ENCODE measurements at regions not wholly inside any gene's neighbourhood (a gene's known extent, or its start where the extent isn't known, plus 50 kb on each side); places are given as distances from the start of the nearest gene placed in this dataset.

GRCh38 chr2:118168615-118169014 lies 80.3 kb downstream of the INSIG2 start:
- no peak for DNase-seq

DNA sequence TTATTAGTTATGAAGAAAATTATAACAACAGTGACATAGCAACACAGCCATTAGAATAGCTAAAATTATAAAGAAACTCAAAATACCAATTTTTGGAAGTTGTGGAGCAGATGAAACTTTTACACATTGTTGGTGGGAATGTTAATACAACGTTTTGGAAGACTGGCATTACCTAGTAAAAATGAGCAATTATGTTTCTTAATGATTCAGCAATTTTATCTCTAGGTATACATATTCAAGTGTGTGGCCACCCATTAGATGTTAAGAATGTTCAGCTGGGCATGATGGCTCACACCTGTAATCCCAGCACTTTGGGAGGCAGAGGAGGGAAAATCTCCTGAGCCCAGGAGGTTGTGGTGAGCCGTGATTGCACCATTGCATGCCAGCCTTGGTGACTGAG lies 78.8 kb downstream of the INSIG2 start:
- no peak for DNase-seq

- no peak for DNase-seq
Measured at GRCh38 chr2:118166242-118166641, 78.0 kb downstream of the INSIG2 start.

- DNase-seq = no peak
Measured at GRCh38 chr2:118165595-118165994, 77.3 kb downstream of the INSIG2 start.

All from NCI-H2227 treated with DMSO at 0.1 percent for 48 hours (cell line).